ENCODE measurements at regions not wholly inside any gene's neighbourhood (a gene's known extent, or its start where the extent isn't known, plus 50 kb on each side); places are given as distances from the start of the nearest gene placed in this dataset.

- DNase-seq = no peak
- CTCF ChIA-PET = interaction anchor here (1.1 to 1.9 kb wide), 3 partner anchors 12 to 188 kb away, joined by 4 to 6 read pairs (median 4); no protein-coding TSS in a partner anchor
- POLR2A ChIA-PET = interaction anchor here (1.2 kb wide), 1 partner anchor 186 kb away, joined by 3 read pairs; the partner anchor contains the start of gene GADD45G
- Histone ChIP-seq H3K9me2 (no peaks in the 10 kb centered on the region), H3F3A (replicated peaks; ENCODE audit: insufficient read depth) (no peaks in the 10 kb centered on the region), H2AFZ (ENCODE audit: low read depth) (no peak overlapping the region), H3K27ac (ENCODE audit: low read depth in 2 of 2, low read length in 1 of 2) (no peak overlapping the region), H3K9me3 (no peaks in the 10 kb centered on the region), H3K4me3 (ENCODE audit: low read depth in 2 of 2, low read length in 1 of 2) (no peak overlapping the region), H4K20me1 (ENCODE audit: insufficient read depth) (no peaks in the 10 kb centered on the region), H3K4me2 (no peak overlapping the region), H3K27me3 (ENCODE audit: insufficient read depth) (no peaks in the 10 kb centered on the region), H3K9ac (no peak overlapping the region), H3K4me1 (ENCODE audit: control insufficient read depth in 1 of 2, insufficient read depth in 2 of 2, low read depth in 1 of 2, low read length in 1 of 2) (peaks cover 0 to 11% of the 10 kb centered on the region in 2 experiments; a peak in 1 of 4 replicates), H3K79me2 (ENCODE audit: insufficient read depth) (no peaks in the 10 kb centered on the region), H3K36me3 (replicated peaks in 1 of 2; ENCODE audit: control insufficient read depth in 1 of 2, insufficient read depth in 2 of 2, low read length in 1 of 2) (no peaks in the 10 kb centered on the region)
- TF ChIP-seq NRF1 (IDR thresholded peaks at IDR 0.05; ENCODE audit: low read depth, low read length) = no peak
- TF ChIP-seq FOSL2 (IDR thresholded peaks at IDR 0.05; ENCODE audit: borderline replicate concordance, low read depth) = no peak
- TF ChIP-seq TEAD4 (IDR thresholded peaks at IDR 0.05; ENCODE audit: borderline replicate concordance, insufficient read depth) = no peak
- TF ChIP-seq MAX (IDR thresholded peaks at IDR 0.05; ENCODE audit: low read depth) = no peak
- TF ChIP-seq RXRA (IDR thresholded peaks at IDR 0.05; ENCODE audit: borderline replicate concordance, low read depth) = no peak
- no peak for TF ChIP-seq GABPA (IDR thresholded peaks at IDR 0.05; ENCODE audit: low read depth)
- no peak for TF ChIP-seq RFX5 (IDR thresholded peaks at IDR 0.05; ENCODE audit: low read length)
- WGBS (ENCODE audit: low lambda C conversion rate) = 31% methylated on average over 2 of the region's 2 CpGs
These were observed 185.8 kb downstream of the GADD45G start for GRCh38 chr9:89790542-89791109.

DNA sequence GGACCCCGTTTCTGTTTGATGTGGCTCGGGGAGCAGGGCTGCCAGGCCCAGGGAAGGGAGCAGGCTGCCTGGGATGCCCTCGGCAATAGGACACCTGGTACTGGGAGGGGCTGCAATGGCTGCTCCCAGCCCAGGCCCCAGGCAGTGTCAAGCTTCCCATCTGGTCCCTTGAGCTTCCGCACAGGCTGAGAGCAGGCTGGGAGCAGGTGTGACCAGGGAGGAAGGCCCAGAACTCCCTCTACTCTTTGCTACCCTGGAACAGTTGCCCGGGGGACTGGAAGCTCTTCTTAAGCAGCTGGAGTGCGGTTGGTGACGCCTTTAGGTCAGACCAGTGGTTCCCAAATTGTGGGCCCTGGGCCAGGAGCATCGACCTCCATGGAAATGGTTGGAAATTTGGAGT is 186.9 kb downstream of the GADD45G start:
- WGBS (ENCODE audit: low lambda C conversion rate) = 52% methylated on average over 7 of the region's 8 CpGs
- ChIA-PET CTCF (interaction anchor here (1.2 to 1.9 kb wide), 4 partner anchors 9 to 189 kb away, joined by 3 to 6 read pairs (median 5); partner anchors contain the start of gene GADD45G), POLR2A (interaction anchor here (0.5 to 1.0 kb wide), 2 partner anchors 114 to 187 kb away, joined by 5 to 6 read pairs; partner anchors contain the start of gene GADD45G)
- H3K27ac ChIP-seq (ENCODE audit: low read depth in 2 of 2, low read length in 1 of 2) = no peak overlapping the region
- H3K79me2 ChIP-seq (ENCODE audit: insufficient read depth) = no peaks in the 10 kb centered on the region
- no peaks in the 10 kb centered on the region for H3K9me3 ChIP-seq
- peaks cover 0 to 11% of the 10 kb centered on the region in 2 experiments; a peak in 1 of 4 replicates for H3K4me1 ChIP-seq (ENCODE audit: control insufficient read depth in 1 of 2, insufficient read depth in 2 of 2, low read depth in 1 of 2, low read length in 1 of 2)
- no peak overlapping the region for H2AFZ ChIP-seq (ENCODE audit: low read depth)
- no peaks in the 10 kb centered on the region for H3K9me2 ChIP-seq
- no peak overlapping the region for H3K9ac ChIP-seq
- no peaks in the 10 kb centered on the region for H3K27me3 ChIP-seq (ENCODE audit: insufficient read depth)
- no peak overlapping the region for H3K4me3 ChIP-seq (ENCODE audit: low read depth in 2 of 2, low read length in 1 of 2)
- no peak overlapping the region for H3K4me2 ChIP-seq
- DNase-seq = no peak
- H3F3A ChIP-seq (replicated peaks; ENCODE audit: insufficient read depth) = no peaks in the 10 kb centered on the region
- H4K20me1 ChIP-seq (ENCODE audit: insufficient read depth) = no peaks in the 10 kb centered on the region
- H3K36me3 ChIP-seq (replicated peaks in 1 of 2; ENCODE audit: control insufficient read depth in 1 of 2, insufficient read depth in 2 of 2, low read length in 1 of 2) = no peaks in the 10 kb centered on the region
- no peak for TF ChIP-seq RFX5 (IDR thresholded peaks at IDR 0.05; ENCODE audit: low read length)
- TF ChIP-seq RCOR1 (IDR thresholded peaks at IDR 0.05; ENCODE audit: low read length) = no peak
- TF ChIP-seq FOXM1 (IDR thresholded peaks at IDR 0.05; ENCODE audit: low read depth) = no peak
- TF ChIP-seq REST (IDR thresholded peaks at IDR 0.05; ENCODE audit: low read depth, low read length) = no peak
- no peak for TF ChIP-seq JUND (IDR thresholded peaks at IDR 0.05)
- TF ChIP-seq TEAD4 (IDR thresholded peaks at IDR 0.05; ENCODE audit: borderline replicate concordance, insufficient read depth) = no peak
- TF ChIP-seq FOSL2 (IDR thresholded peaks at IDR 0.05; ENCODE audit: borderline replicate concordance, low read depth) = no peak
- TF ChIP-seq POLR2AphosphoS5 (IDR thresholded peaks at IDR 0.05; ENCODE audit: low read depth, low read length) = no peak
- no peak for TF ChIP-seq IRF3 (IDR thresholded peaks at IDR 0.05; ENCODE audit: low read depth, low read length)
- no peak for TF ChIP-seq YY1 (IDR thresholded peaks at IDR 0.05; ENCODE audit: low read depth)
- TF ChIP-seq USF1 (IDR thresholded peaks at IDR 0.05; ENCODE audit: borderline replicate concordance, low read depth) = no peak
- TF ChIP-seq CHD2 (IDR thresholded peaks at IDR 0.05; ENCODE audit: low read length, partially characterized antibody) = no peak
- no peak for TF ChIP-seq ELF1 (IDR thresholded peaks at IDR 0.05)
- TF ChIP-seq, protein P1, sequence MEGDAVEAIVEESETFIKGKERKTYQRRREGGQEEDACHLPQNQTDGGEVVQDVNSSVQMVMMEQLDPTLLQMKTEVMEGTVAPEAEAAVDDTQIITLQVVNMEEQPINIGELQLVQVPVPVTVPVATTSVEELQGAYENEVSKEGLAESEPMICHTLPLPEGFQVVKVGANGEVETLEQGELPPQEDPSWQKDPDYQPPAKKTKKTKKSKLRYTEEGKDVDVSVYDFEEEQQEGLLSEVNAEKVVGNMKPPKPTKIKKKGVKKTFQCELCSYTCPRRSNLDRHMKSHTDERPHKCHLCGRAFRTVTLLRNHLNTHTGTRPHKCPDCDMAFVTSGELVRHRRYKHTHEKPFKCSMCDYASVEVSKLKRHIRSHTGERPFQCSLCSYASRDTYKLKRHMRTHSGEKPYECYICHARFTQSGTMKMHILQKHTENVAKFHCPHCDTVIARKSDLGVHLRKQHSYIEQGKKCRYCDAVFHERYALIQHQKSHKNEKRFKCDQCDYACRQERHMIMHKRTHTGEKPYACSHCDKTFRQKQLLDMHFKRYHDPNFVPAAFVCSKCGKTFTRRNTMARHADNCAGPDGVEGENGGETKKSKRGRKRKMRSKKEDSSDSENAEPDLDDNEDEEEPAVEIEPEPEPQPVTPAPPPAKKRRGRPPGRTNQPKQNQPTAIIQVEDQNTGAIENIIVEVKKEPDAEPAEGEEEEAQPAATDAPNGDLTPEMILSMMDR (IDR thresholded peaks at IDR 0.05) = no peak
- no peak for TF ChIP-seq RAD21 (IDR thresholded peaks at IDR 0.05; ENCODE audit: low read length)
- TF ChIP-seq TAF1 (IDR thresholded peaks at IDR 0.05; ENCODE audit: borderline replicate concordance, low read depth, low read length) = no peak

Data from SK-N-SH (cell line).